Putamen (tissue), 1 donor: ENCODE measurements at regions not wholly inside any gene's neighbourhood (a gene's known extent, or its start where the extent isn't known, plus 50 kb on each side); places are given as distances from the start of the nearest gene placed in this dataset.
"Not testable (repeated sequence)": the region's sequence is repeated elsewhere in the genome, so short reads cannot be mapped to it uniquely, and the experiment has no call there.

Source experiments
- DNase-seq: peaks from one replicate; pipeline ENCODE4 v3.0.0-alpha.2; 2016; ENCODE audit warnings: low spot score

GRCh38 chr10:118914629-118915028 lies 114.9 kb upstream of the NANOS1 start:
- no peak for DNase-seq

- no peak for DNase-seq
These were observed 114.4 kb upstream of the NANOS1 start for GRCh38 chr10:118915161-118915560.

DNA sequence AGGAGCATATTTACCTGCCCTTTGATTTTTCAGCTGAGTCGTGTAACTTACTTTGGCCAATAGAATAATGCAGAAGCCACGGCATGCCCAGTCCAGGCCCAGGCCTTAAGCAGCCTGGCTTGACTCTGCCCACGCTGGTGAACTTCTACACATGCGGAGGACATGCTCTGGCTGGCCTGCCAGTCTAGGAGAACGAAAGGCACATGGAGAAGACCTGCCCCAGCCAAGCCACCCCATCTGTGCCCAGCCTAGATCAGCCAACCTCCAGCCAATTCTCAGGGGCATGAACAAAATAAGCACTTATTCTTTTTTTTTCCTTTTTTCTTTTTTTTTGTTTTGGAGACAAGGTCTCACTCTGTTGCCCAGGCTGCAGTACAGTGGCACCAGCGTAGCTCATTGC lies 112.7 kb upstream of the NANOS1 start:
- DNase-seq: no peak

- DNase-seq: no peak
These were observed 111.8 kb upstream of the NANOS1 start for GRCh38 chr10:118917701-118918100.

DNA sequence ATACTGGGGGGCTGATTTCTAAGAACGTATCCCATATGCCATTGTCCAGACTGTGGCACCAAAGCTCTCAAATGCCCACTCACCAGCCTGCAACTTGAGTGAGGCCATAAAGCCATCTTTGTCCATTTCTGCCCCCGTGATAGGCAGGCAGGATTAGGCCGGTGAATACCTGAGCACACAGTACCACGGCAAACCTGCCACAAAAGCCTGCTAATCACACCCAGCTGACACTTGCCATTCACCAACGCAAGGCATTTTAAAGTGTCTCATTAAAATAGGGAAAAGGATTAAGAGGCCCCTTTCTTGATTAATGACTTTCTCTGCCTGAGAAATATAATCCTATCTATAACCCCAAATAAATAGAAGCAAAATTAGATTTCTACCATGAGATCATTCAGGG lies 111.4 kb upstream of the NANOS1 start:
- no peak for DNase-seq

GRCh38 chr10:118918587-118918986 lies 110.9 kb upstream of the NANOS1 start:
- DNase-seq: no peak

GRCh38 chr10:118920206-118920605 lies 109.3 kb upstream of the NANOS1 start:
- no peak for DNase-seq

DNA sequence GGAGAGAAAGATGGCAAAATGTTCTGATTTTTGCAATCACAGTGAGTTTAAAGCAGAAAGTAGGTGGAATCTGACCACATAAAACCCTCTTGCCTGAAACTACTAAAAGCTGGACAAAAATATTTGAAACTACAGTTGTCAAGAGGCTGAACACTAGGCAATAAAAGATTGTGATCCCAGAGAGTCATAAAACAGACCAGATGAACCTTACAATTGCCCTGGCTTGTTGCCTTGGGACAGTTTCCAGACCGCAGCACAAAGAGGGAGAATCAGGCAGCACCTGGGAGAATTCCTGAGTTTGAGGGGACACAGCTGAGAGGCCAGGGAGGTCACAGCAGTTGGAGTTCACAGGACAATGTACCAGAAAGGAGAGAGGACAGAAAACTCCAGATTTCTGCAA lies 107.3 kb upstream of the NANOS1 start:
- no peak for DNase-seq

GRCh38 chr10:118922972-118923371 lies 106.5 kb upstream of the NANOS1 start:
- DNase-seq: no peak

- no peak for DNase-seq
These were observed 105.0 kb upstream of the NANOS1 start for GRCh38 chr10:118924493-118924892.

DNA sequence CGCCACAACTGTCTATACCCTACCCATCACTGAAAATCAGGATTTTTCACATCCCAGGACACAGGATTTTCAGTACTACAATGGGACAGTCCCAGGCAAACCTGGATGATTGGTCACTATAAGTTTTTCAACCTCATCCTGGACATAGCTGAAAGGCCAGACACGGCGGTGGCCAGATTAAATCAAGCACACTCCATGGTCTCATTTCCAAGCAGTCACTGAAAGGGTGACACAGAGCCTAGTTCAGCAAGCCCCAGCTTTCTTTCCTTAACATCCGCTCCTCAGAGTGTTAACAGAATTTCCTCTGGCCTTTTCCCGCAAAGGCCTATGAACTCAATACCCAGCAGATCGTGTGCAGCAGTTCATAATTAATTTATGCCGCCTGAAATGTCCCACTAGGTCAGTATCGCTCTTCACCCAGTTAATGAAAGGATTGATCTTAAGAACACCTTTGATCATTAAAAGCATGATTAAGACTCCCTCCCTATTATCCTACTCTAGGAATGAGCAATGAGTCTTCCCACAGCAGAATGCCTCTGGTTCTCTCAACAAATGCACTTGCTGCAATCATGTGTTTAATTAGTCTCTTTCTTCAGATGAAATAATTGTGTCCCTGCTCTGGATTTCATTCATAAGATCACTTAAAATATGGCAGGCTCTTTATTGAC lies 104.0 kb upstream of the NANOS1 start:
- DNase-seq: no peak

DNA sequence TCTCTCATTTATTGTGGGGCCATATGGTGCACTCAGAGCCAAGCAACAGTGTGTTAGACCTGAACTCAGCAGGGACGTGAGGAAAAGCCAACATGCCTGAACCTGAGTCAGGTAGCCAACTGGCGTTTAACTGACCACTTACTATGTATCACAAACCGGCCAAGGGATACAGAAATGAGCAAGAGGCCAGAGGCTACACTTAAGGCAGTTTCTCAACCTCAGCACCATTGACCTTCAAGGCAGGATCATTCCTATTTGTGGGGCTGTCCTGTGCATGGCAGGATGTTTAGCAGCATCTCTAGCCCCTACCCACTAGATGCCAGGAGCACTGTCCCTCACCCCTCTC lies 103.5 kb upstream of the NANOS1 start:
- DNase-seq: no peak

DNA sequence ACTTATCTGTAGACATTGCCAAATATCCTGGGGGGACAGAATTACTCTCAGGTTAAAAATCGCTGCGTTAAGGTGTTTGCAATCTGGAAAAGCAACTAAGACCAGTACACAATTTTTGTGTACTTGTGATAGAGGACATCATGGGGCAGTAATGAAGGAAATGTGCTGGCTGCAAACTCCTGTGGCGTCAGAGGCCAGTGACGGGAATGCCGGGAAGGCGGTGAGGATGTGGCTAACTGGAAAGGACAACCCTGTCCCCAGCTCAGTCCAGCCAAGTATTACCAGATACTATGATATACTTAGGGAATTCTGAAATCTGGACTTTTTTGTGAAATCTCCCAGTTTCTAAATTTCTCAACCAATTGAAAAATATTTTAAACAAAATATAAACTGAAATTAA lies 103.1 kb upstream of the NANOS1 start:
- DNase-seq: no peak

DNA sequence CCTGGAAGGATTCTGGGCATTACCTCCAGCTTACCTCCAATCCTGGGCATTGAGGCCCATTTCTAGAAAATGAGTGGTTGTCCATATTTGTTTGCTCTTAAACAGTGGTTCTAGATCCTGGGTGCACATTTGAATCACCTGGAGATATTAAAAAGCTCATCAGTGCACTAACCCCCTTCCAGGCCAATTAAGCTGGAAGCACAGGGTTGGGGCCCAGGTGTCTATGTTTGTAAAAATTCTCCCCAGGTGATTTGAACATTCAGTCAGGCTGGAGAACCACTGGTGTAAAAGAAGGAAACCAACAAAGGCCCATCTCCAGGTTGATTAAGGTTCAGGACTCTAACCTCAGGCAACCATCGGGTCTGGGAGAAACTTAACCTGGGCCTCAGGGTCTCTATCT lies 102.6 kb upstream of the NANOS1 start:
- no peak for DNase-seq

- no peak for DNase-seq
These were observed 102.2 kb upstream of the NANOS1 start for GRCh38 chr10:118927321-118927720.

- no peak for DNase-seq
These were observed 98.9 kb upstream of the NANOS1 start for GRCh38 chr10:118930614-118931013.

- DNase-seq: no peak
These were observed 98.1 kb upstream of the NANOS1 start for GRCh38 chr10:118931436-118931835.

GRCh38 chr10:118932154-118932553 lies 97.4 kb upstream of the NANOS1 start:
- not testable (repeated sequence) for DNase-seq

GRCh38 chr10:118937226-118937625 lies 92.3 kb upstream of the NANOS1 start:
- no peak for DNase-seq

GRCh38 chr10:118939211-118940007 lies 90.1 kb upstream of the NANOS1 start:
- DNase-seq: no peak

GRCh38 chr10:118940386-118940785 lies 89.1 kb upstream of the NANOS1 start:
- no peak for DNase-seq

- DNase-seq: no peak
These were observed 86.3 kb upstream of the NANOS1 start for GRCh38 chr10:118943253-118943652.

GRCh38 chr10:118944959-118945633 lies 84.4 kb upstream of the NANOS1 start:
- DNase-seq: no peak
